NCI-H1105 (cell line): ENCODE measurements at regions not wholly inside any gene's neighbourhood (a gene's known extent, or its start where the extent isn't known, plus 50 kb on each side); places are given as distances from the start of the nearest gene placed in this dataset.

ENCODE experiments used
- DNase-seq: peaks from one replicate; lab custom pipeline; 2025; lab: John Stamatoyannopoulos, UW

GRCh38 chr6:82646231-82646615 is 282.6 kb downstream of the TPBG start:
- DNase-seq = no peak

- peak; percentile 17 for DNase-seq
Observed at GRCh38 chr6:82651845-82652335, 288.3 kb downstream of the TPBG start.

- DNase-seq = no peak
Observed at GRCh38 chr6:82679232-82679631, 315.6 kb downstream of the TPBG start.

GRCh38 chr6:82680192-82680591 is 316.6 kb downstream of the TPBG start:
- DNase-seq = no peak

- DNase-seq = no peak
Observed at GRCh38 chr6:82681119-82681714, 317.6 kb downstream of the TPBG start.

GRCh38 chr6:82686719-82687118 is 323.1 kb downstream of the TPBG start:
- no peak for DNase-seq

- DNase-seq = no peak
Observed at GRCh38 chr6:82687855-82688254, 324.2 kb downstream of the TPBG start.

GRCh38 chr6:82690283-82690682 is 326.7 kb downstream of the TPBG start:
- no peak for DNase-seq

GRCh38 chr6:82691997-82692396 is 328.4 kb downstream of the TPBG start:
- DNase-seq = no peak

- peak; percentile 98 for DNase-seq
Observed at GRCh38 chr6:82693094-82693493, 329.5 kb downstream of the TPBG start.

GRCh38 chr6:82701341-82701740 is 337.7 kb downstream of the TPBG start:
- no peak for DNase-seq

GRCh38 chr6:82702574-82702973 is 339.0 kb downstream of the TPBG start:
- DNase-seq = no peak

GRCh38 chr6:82703230-82703629 is 339.6 kb downstream of the TPBG start:
- no peak for DNase-seq

GRCh38 chr6:82704045-82704444 is 340.4 kb downstream of the TPBG start:
- DNase-seq = no peak

GRCh38 chr6:82705579-82705978 is 342.0 kb downstream of the TPBG start:
- no peak for DNase-seq

- no peak for DNase-seq
Observed at GRCh38 chr6:82711105-82711827, 347.6 kb downstream of the TPBG start.

- no peak for DNase-seq
Observed at GRCh38 chr6:82711971-82712370, 348.4 kb downstream of the TPBG start.

- DNase-seq = no peak
Observed at GRCh38 chr6:82712389-82712788, 348.8 kb downstream of the TPBG start.

- DNase-seq = no peak
Observed at GRCh38 chr6:82712826-82713225, 349.2 kb downstream of the TPBG start.

GRCh38 chr6:82720992-82721391 is 344.6 kb downstream of the UBE3D start:
- no peak for DNase-seq

- DNase-seq = no peak
Observed at GRCh38 chr6:82735790-82736189, 329.9 kb downstream of the UBE3D start.

GRCh38 chr6:82737965-82738364 is 327.7 kb downstream of the UBE3D start:
- no peak for DNase-seq

GRCh38 chr6:82738773-82739172 is 326.9 kb downstream of the UBE3D start:
- peak; percentile 30 for DNase-seq

GRCh38 chr6:82739303-82739702 is 326.3 kb downstream of the UBE3D start:
- DNase-seq = no peak
